CD4-positive, alpha-beta T cell treated with Interleukin-21 for 1 hour (primary cell): ENCODE measurements at regions not wholly inside any gene's neighbourhood (a gene's known extent, or its start where the extent isn't known, plus 50 kb on each side); places are given as distances from the start of the nearest gene placed in this dataset.
A peak's percentile ranks its signal among the peaks of the same experiment; 100 is the strongest.

Experiments
- DNase-seq: peaks from one replicate; pipeline ENCODE4 v3.0.0-alpha.2; 2020

- DNase-seq: no peak
These were observed 268.9 kb upstream of the KCNIP4 start for GRCh38 chr4:22217480-22217879.

- DNase-seq: no peak
These were observed 267.7 kb upstream of the KCNIP4 start for GRCh38 chr4:22216278-22216677.

- no peak for DNase-seq
These were observed 266.5 kb upstream of the KCNIP4 start for GRCh38 chr4:22215084-22215483.

- DNase-seq: no peak
These were observed 255.1 kb upstream of the KCNIP4 start for GRCh38 chr4:22203711-22204011.

GRCh38 chr4:22202975-22203710 lies 254.6 kb upstream of the KCNIP4 start:
- DNase-seq: no peak

- DNase-seq: no peak
These were observed 253.8 kb upstream of the KCNIP4 start for GRCh38 chr4:22202246-22202974.

- DNase-seq: no peak
These were observed 252.7 kb upstream of the KCNIP4 start for GRCh38 chr4:22201256-22201655.

GRCh38 chr4:22196551-22196950 lies 248.0 kb upstream of the KCNIP4 start:
- DNase-seq: no peak

GRCh38 chr4:22192084-22192511 lies 243.5 kb upstream of the KCNIP4 start:
- DNase-seq: no peak

GRCh38 chr4:22191565-22191964 lies 243.0 kb upstream of the KCNIP4 start:
- no peak for DNase-seq

- no peak for DNase-seq
These were observed 242.3 kb upstream of the KCNIP4 start for GRCh38 chr4:22190855-22191254.

GRCh38 chr4:22187203-22187820 lies 238.7 kb upstream of the KCNIP4 start:
- no peak for DNase-seq

- DNase-seq: no peak
These were observed 233.2 kb upstream of the KCNIP4 start for GRCh38 chr4:22181736-22182135.

GRCh38 chr4:22179124-22179874 lies 230.7 kb upstream of the KCNIP4 start:
- DNase-seq: no peak

GRCh38 chr4:22174640-22175039 lies 226.1 kb upstream of the KCNIP4 start:
- DNase-seq: no peak

GRCh38 chr4:22170353-22170752 lies 221.8 kb upstream of the KCNIP4 start:
- no peak for DNase-seq

- DNase-seq: no peak
These were observed 218.6 kb upstream of the KCNIP4 start for GRCh38 chr4:22167201-22167600.

- no peak for DNase-seq
These were observed 213.9 kb upstream of the KCNIP4 start for GRCh38 chr4:22162454-22162853.

GRCh38 chr4:22130741-22131140 lies 182.2 kb upstream of the KCNIP4 start:
- no peak for DNase-seq

GRCh38 chr4:22129454-22130029 lies 181.0 kb upstream of the KCNIP4 start:
- peak; percentile 1 for DNase-seq

GRCh38 chr4:22122062-22122461 lies 173.5 kb upstream of the KCNIP4 start:
- no peak for DNase-seq

GRCh38 chr4:22115262-22115661 lies 166.7 kb upstream of the KCNIP4 start:
- DNase-seq: no peak

GRCh38 chr4:22103768-22104167 lies 155.2 kb upstream of the KCNIP4 start:
- DNase-seq: no peak
